ENCODE measurements at regions not wholly inside any gene's neighbourhood (a gene's known extent, or its start where the extent isn't known, plus 50 kb on each side); places are given as distances from the start of the nearest gene placed in this dataset.

GRCh38 chr15:91476861-91477260 lies 376.6 kb upstream of the SLCO3A1 start:
- WGBS, 2 donors (ENCODE audit: low coverage in 1 of 2) = 79 to 96% methylated on average over 4 to 5 of the region's 5 CpGs
- Histone ChIP-seq H3K4me1 (no peaks in the 10 kb centered on the region), H3K9me3 (no peaks in the 10 kb centered on the region), H3K36me3 (no peaks in the 10 kb centered on the region), H3K4me3 (no peak overlapping the region), H3K27me3 (no peaks in the 10 kb centered on the region), H3K27ac (no peak overlapping the region)
- no peak for ATAC-seq
- no peak for TF ChIP-seq POLR2A (IDR thresholded peaks at IDR 0.05)
- no peak for TF ChIP-seq EP300 (IDR thresholded peaks at IDR 0.05)
- TF ChIP-seq CTCF (IDR thresholded peaks at IDR 0.05) = no peak
- no peak for TF ChIP-seq POLR2AphosphoS5 (IDR thresholded peaks at IDR 0.05)

GRCh38 chr15:91478717-91479191 lies 374.8 kb upstream of the SLCO3A1 start:
- H3K9me3 ChIP-seq = no peaks in the 10 kb centered on the region
- no peak overlapping the region for H3K27ac ChIP-seq
- TF ChIP-seq EP300 (IDR thresholded peaks at IDR 0.05) (no peak), POLR2AphosphoS5 (IDR thresholded peaks at IDR 0.05) (no peak), POLR2A (IDR thresholded peaks at IDR 0.05) (no peak), CTCF (IDR thresholded peaks at IDR 0.05) (no peak)
- no peaks in the 10 kb centered on the region for H3K4me1 ChIP-seq
- H3K27me3 ChIP-seq = no peaks in the 10 kb centered on the region
- H3K4me3 ChIP-seq = no peak overlapping the region
- WGBS, 2 donors (ENCODE audit: low coverage in 1 of 2) = 68 to 78% methylated on average over 6 of the region's 6 CpGs
- ATAC-seq = no peak
- H3K36me3 ChIP-seq = no peaks in the 10 kb centered on the region

- no peak overlapping the region for H3K4me3 ChIP-seq
- WGBS, 2 donors (ENCODE audit: low coverage in 1 of 2) = 72 to 89% methylated on average over 3 to 4 of the region's 4 CpGs
- no peak for TF ChIP-seq EP300 (IDR thresholded peaks at IDR 0.05)
- no peak for TF ChIP-seq POLR2AphosphoS5 (IDR thresholded peaks at IDR 0.05)
- no peak for TF ChIP-seq CTCF (IDR thresholded peaks at IDR 0.05)
- TF ChIP-seq POLR2A (IDR thresholded peaks at IDR 0.05) = no peak
Observed at GRCh38 chr15:91480426-91480825, 373.1 kb upstream of the SLCO3A1 start.

GRCh38 chr15:91482799-91483198 lies 370.7 kb upstream of the SLCO3A1 start:
- TF ChIP-seq POLR2AphosphoS5 (IDR thresholded peaks at IDR 0.05) (no peak), POLR2A (IDR thresholded peaks at IDR 0.05) (no peak), CTCF (IDR thresholded peaks at IDR 0.05) (no peak), EP300 (IDR thresholded peaks at IDR 0.05) (no peak)
- 89 to 100% methylated on average over 1 of the region's 1 CpG for WGBS, 2 donors (ENCODE audit: low coverage in 1 of 2)

More at GRCh38 chr15:91480426-91480825, 373.1 kb upstream of the SLCO3A1 start:
- H3K27me3 ChIP-seq = no peaks in the 10 kb centered on the region
- no peaks in the 10 kb centered on the region for H3K9me3 ChIP-seq
- H3K4me1 ChIP-seq = no peaks in the 10 kb centered on the region
- no peak overlapping the region for H3K27ac ChIP-seq
- ATAC-seq = no peak
- H3K36me3 ChIP-seq = no peaks in the 10 kb centered on the region

GRCh38 chr15:91484141-91484540 lies 369.4 kb upstream of the SLCO3A1 start:
- 83% methylated on average over 1 of the region's 1 CpG; no CpG with 5 or more reads in 1 of the 2 donors for WGBS, 2 donors (ENCODE audit: low coverage in 1 of 2)
- Histone ChIP-seq H3K9me3 (no peaks in the 10 kb centered on the region), H3K4me3 (no peak overlapping the region), H3K36me3 (no peaks in the 10 kb centered on the region), H3K27ac (no peak overlapping the region), H3K4me1 (no peaks in the 10 kb centered on the region), H3K27me3 (no peaks in the 10 kb centered on the region)
- ATAC-seq = no peak
- no peak for TF ChIP-seq POLR2AphosphoS5 (IDR thresholded peaks at IDR 0.05)

More at GRCh38 chr15:91482799-91483198, 370.7 kb upstream of the SLCO3A1 start:
- no peak for ATAC-seq
- Histone ChIP-seq H3K4me3 (no peak overlapping the region), H3K27ac (no peak overlapping the region), H3K27me3 (no peaks in the 10 kb centered on the region), H3K36me3 (no peaks in the 10 kb centered on the region), H3K9me3 (no peaks in the 10 kb centered on the region), H3K4me1 (no peaks in the 10 kb centered on the region)

Measured in gastroesophageal sphincter (tissue), 4 donors.